ENCODE measurements at regions not wholly inside any gene's neighbourhood (a gene's known extent, or its start where the extent isn't known, plus 50 kb on each side); places are given as distances from the start of the nearest gene placed in this dataset.

GRCh38 chr11:103544874-103545273 lies 435.6 kb downstream of the DYNC2H1 start:
- DNase-seq, result no peak
- Mint-ChIP-seq H3K27ac (no peak overlapping the region; the same call in 1 of the 2 replicates), H3K4me3 (no peak overlapping the region), H3K27me3 (ENCODE audit: insufficient read depth) (no peaks in the 10 kb centered on the region; the same call in 1 of the 2 replicates), H3K4me1 (ENCODE audit: low read depth) (peaks cover 14% of the 10 kb centered on the region), H3K36me3 (ENCODE audit: low read depth) (no peaks in the 10 kb centered on the region), H3K9me3 (no peaks in the 10 kb centered on the region)
- TF ChIP-seq, protein P1, sequence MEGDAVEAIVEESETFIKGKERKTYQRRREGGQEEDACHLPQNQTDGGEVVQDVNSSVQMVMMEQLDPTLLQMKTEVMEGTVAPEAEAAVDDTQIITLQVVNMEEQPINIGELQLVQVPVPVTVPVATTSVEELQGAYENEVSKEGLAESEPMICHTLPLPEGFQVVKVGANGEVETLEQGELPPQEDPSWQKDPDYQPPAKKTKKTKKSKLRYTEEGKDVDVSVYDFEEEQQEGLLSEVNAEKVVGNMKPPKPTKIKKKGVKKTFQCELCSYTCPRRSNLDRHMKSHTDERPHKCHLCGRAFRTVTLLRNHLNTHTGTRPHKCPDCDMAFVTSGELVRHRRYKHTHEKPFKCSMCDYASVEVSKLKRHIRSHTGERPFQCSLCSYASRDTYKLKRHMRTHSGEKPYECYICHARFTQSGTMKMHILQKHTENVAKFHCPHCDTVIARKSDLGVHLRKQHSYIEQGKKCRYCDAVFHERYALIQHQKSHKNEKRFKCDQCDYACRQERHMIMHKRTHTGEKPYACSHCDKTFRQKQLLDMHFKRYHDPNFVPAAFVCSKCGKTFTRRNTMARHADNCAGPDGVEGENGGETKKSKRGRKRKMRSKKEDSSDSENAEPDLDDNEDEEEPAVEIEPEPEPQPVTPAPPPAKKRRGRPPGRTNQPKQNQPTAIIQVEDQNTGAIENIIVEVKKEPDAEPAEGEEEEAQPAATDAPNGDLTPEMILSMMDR (IDR thresholded peaks at IDR 0.05), result no peak

GRCh38 chr11:103545551-103545950 lies 436.3 kb downstream of the DYNC2H1 start:
- no peak for DNase-seq
- Mint-ChIP-seq H3K36me3 (ENCODE audit: low read depth) (no peaks in the 10 kb centered on the region), H3K9me3 (no peaks in the 10 kb centered on the region), H3K27ac (no peak overlapping the region; the same call in 1 of the 2 replicates), H3K4me1 (ENCODE audit: low read depth) (peaks cover 17% of the 10 kb centered on the region), H3K4me3 (no peak overlapping the region), H3K27me3 (ENCODE audit: insufficient read depth) (peaks cover 1% of the 10 kb centered on the region; the same call in 1 of the 2 replicates)
- TF ChIP-seq, protein P1 (IDR thresholded peaks at IDR 0.05), result no peak

GRCh38 chr11:103546236-103546635 lies 437.0 kb downstream of the DYNC2H1 start:
- peaks cover 22% of the 10 kb centered on the region for H3K4me1 Mint-ChIP-seq (ENCODE audit: low read depth)
- no peak overlapping the region for H3K27ac Mint-ChIP-seq
- no peak overlapping the region for H3K4me3 Mint-ChIP-seq
- DNase-seq, result peak; percentile 50
- no peaks in the 10 kb centered on the region for H3K9me3 Mint-ChIP-seq
- TF ChIP-seq, protein P1 (IDR thresholded peaks at IDR 0.05), result no peak
- H3K36me3 Mint-ChIP-seq (ENCODE audit: low read depth), result no peaks in the 10 kb centered on the region
- H3K27me3 Mint-ChIP-seq (ENCODE audit: insufficient read depth), result peaks cover 1% of the 10 kb centered on the region; the same call in 1 of the 2 replicates

- Mint-ChIP-seq H3K4me1 (ENCODE audit: low read depth) (peaks cover 22% of the 10 kb centered on the region), H3K9me3 (no peaks in the 10 kb centered on the region), H3K27me3 (ENCODE audit: insufficient read depth) (peaks cover 1% of the 10 kb centered on the region), H3K27ac (no peak overlapping the region), H3K36me3 (ENCODE audit: low read depth) (no peaks in the 10 kb centered on the region), H3K4me3 (no peak overlapping the region)
- no peak for DNase-seq
- TF ChIP-seq, protein P1 (IDR thresholded peaks at IDR 0.05), result no peak
Measured at GRCh38 chr11:103547024-103547423, 437.8 kb downstream of the DYNC2H1 start.

DNA sequence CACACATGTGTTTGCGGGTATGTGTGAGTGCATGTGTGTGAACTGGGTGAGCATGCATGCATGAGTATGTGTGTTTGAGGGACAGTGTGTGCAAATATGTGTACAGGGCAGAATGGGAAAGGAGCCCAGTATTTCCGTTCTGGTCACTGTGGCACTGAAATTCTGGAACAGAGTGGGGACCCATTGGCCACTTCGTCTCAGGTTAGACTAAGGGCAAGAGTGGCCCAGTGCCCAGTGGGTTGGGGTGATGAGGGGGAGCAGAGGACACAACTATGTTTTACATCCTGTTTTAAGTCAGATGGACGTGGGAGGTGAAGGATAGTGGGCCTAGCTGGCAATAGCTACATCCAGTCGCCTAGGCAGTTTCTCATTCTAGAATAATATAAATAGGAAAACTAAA lies 438.5 kb downstream of the DYNC2H1 start:
- Mint-ChIP-seq H3K36me3 (ENCODE audit: low read depth) (no peaks in the 10 kb centered on the region), H3K27me3 (ENCODE audit: insufficient read depth) (peaks cover 1% of the 10 kb centered on the region), H3K4me3 (no peak overlapping the region), H3K4me1 (ENCODE audit: low read depth) (peaks cover 22% of the 10 kb centered on the region), H3K27ac (no peak overlapping the region), H3K9me3 (no peaks in the 10 kb centered on the region)
- TF ChIP-seq, protein P1 (IDR thresholded peaks at IDR 0.05), result no peak
- no peak for DNase-seq

DNA sequence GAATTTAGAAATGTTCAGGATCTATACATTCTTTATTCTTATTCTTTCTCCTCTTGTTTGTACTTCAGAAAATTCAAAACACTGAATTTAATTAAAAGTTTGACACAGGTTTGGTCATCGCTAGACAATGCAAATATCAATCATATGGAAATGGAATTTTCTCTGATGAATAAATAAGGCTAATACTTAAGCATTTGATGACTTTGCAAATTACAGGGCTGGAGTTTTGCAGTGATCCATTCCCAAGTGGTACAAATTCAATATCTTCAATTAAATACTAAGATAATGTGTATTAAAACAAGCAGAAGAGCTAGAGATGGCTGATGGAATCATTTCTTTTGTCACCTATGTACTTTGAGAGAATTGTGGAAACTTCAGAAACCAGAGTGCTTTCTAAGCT lies 439.6 kb downstream of the DYNC2H1 start:
- no peak overlapping the region for H3K4me3 Mint-ChIP-seq
- no peak for DNase-seq
- H3K36me3 Mint-ChIP-seq (ENCODE audit: low read depth), result no peaks in the 10 kb centered on the region
- peaks cover 1% of the 10 kb centered on the region for H3K27me3 Mint-ChIP-seq (ENCODE audit: insufficient read depth)
- TF ChIP-seq, protein P1 (IDR thresholded peaks at IDR 0.05), result no peak
- H3K4me1 Mint-ChIP-seq (ENCODE audit: low read depth), result peaks cover 22% of the 10 kb centered on the region
- no peaks in the 10 kb centered on the region for H3K9me3 Mint-ChIP-seq
- no peak overlapping the region for H3K27ac Mint-ChIP-seq

Data from HFFc6 (cell line).